K562 (cell line): ENCODE measurements at regions not wholly inside any gene's neighbourhood (a gene's known extent, or its start where the extent isn't known, plus 50 kb on each side); places are given as distances from the start of the nearest gene placed in this dataset.

ENCODE experiments used
- E2F3 ChIP-seq: fragments of 250-450 bp; sonication (Bioruptor Pico); IDR thresholded peaks from 2 replicates; pipeline ENCODE4 v1.4.0; 2020; ENCODE audit warnings: mild to moderate bottlenecking
- FIP1L1 ChIP-seq: fragments of 200-400 bp; formaldehyde crosslinking; IDR thresholded peaks from 2 replicates; pipeline ENCODE4 v1.6.1; 2018; ENCODE audit warnings: mild to moderate bottlenecking, low read depth, low read length; ENCODE audit not compliant: poor library complexity, severe bottlenecking
- MCM2 ChIP-seq: fragments of 450-650 bp; IDR thresholded peaks from 2 replicates; pipeline ENCODE4 v1.6.1; 2017; ENCODE audit warnings: low read depth, mild to moderate bottlenecking
- RCOR1 ChIP-seq, 2 experiments: IDR thresholded peaks; 2 replicates each; pipeline ENCODE4 v1.6.1; 2012; ENCODE audit warnings: low read depth in 2 of 2, low read length in 2 of 2, borderline replicate concordance in 1 of 2, improper control_type of control experiment in 1 of 2
- SP2 ChIP-seq: IDR thresholded peaks from 2 replicates; pipeline ENCODE4 v1.6.1; 2011; ENCODE audit warnings: mild to moderate bottlenecking, low read depth, low read length, moderate library complexity; ENCODE audit not compliant: poor library complexity, severe bottlenecking; ENCODE audit errors: extremely low read depth
- TF ChIP-seq, protein P1 (sequence below), 2 experiments: fragments of 450-650 bp; formaldehyde crosslinking in 1 of 2; IDR thresholded peaks; 2 replicates each; pipeline versions ENCODE4 v1.4.0 to v1.6.1; 2014 to 2020; ENCODE audit warnings: mild to moderate bottlenecking in 2 of 2, borderline replicate concordance in 1 of 2, low read depth in 1 of 2

DNA sequence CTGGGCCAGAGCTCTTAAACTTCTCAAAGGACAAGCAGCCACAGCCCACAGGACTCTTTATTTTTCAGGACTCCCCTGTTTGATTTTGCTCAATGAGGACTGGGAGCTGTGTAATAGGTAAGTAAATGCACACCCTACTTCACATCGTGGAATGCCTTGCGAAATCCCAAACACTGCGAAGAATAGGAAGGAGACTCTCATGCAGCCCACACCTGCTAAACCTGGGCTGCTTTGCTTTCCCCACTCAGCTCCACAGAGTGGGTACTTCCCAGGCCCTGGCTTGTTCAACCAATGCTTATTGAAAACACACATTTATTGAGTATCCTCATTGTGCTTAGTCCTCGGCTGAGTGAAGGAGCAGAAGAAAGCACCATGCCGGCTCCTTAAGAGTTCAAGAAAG is 103.3 kb upstream of the FSTL4 start:
- no peak for TF ChIP-seq SP2
- TF ChIP-seq E2F3 (CRISPR knock-in tag), result no peak
- no peak for TF ChIP-seq MCM2
- TF ChIP-seq FIP1L1, result no peak
- TF ChIP-seq, protein P1, sequence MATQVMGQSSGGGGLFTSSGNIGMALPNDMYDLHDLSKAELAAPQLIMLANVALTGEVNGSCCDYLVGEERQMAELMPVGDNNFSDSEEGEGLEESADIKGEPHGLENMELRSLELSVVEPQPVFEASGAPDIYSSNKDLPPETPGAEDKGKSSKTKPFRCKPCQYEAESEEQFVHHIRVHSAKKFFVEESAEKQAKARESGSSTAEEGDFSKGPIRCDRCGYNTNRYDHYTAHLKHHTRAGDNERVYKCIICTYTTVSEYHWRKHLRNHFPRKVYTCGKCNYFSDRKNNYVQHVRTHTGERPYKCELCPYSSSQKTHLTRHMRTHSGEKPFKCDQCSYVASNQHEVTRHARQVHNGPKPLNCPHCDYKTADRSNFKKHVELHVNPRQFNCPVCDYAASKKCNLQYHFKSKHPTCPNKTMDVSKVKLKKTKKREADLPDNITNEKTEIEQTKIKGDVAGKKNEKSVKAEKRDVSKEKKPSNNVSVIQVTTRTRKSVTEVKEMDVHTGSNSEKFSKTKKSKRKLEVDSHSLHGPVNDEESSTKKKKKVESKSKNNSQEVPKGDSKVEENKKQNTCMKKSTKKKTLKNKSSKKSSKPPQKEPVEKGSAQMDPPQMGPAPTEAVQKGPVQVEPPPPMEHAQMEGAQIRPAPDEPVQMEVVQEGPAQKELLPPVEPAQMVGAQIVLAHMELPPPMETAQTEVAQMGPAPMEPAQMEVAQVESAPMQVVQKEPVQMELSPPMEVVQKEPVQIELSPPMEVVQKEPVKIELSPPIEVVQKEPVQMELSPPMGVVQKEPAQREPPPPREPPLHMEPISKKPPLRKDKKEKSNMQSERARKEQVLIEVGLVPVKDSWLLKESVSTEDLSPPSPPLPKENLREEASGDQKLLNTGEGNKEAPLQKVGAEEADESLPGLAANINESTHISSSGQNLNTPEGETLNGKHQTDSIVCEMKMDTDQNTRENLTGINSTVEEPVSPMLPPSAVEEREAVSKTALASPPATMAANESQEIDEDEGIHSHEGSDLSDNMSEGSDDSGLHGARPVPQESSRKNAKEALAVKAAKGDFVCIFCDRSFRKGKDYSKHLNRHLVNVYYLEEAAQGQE (IDR thresholded peaks at IDR 0.05; ENCODE audit: borderline replicate concordance), result no peak
- TF ChIP-seq, protein P1 (CRISPR knock-in tag; IDR thresholded peaks at IDR 0.05; ENCODE audit: low read depth), result no peak
- no peak for TF ChIP-seq RCOR1 (IDR thresholded peaks at IDR 0.05; ENCODE audit: borderline replicate concordance in 1 of 2, low read depth in 2 of 2, low read length in 2 of 2)
